Skin of body (tissue), 1 donor: ENCODE measurements at regions not wholly inside any gene's neighbourhood (a gene's known extent, or its start where the extent isn't known, plus 50 kb on each side); places are given as distances from the start of the nearest gene placed in this dataset.
"Not testable (repeated sequence)": the region's sequence is repeated elsewhere in the genome, so short reads cannot be mapped to it uniquely, and the experiment has no call there.

Experiments used
- DNase-seq: peaks from one replicate; lab custom pipeline; 2025; lab: John Stamatoyannopoulos, UW

- no peak for DNase-seq
Measured at GRCh38 chr4:79747252-79747651, 325.8 kb downstream of the ANTXR2 start.

- no peak for DNase-seq
Measured at GRCh38 chr4:79743014-79743413, 330.0 kb downstream of the ANTXR2 start.

DNA sequence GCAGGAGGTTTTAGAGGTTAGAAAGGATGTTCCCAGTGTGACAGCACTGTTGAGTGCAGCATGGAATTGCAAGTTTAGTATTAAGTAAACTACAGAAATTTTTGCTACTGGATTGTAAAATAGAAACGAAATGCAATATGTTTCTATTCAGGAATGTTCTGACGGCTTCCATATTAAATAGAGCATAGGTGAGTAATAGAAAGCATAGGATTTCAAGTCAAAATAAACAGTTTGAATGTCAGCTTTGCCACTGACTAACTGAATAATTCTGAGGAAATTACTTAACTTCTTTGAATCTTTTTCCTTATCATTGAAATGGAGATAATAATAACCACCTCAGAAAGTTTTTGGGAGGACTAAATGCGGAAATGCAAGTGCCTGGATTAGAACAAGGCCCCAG lies 331.9 kb upstream of the GK2 start:
- no peak for DNase-seq

- no peak for DNase-seq
Measured at GRCh38 chr4:79723507-79723906, 315.5 kb upstream of the GK2 start.

DNA sequence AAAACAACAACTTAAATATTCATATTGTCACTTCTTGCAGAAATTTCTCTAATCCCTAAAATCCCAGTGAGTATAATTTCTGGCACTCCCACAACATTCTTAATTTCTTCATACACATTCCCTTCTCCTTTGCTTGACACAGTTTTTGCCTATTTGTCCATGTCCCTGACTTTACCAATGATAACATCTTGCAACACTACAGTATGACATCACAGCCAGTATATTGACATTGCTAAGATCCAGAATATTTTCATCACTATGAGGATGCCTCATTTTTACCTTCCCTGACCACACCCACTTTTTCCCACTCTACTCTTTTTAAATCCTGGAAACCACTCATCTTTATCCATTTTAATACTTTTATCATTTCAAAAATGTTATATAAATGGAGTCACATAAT lies 292.3 kb upstream of the GK2 start:
- DNase-seq, result no peak

GRCh38 chr4:79697444-79697843 lies 289.4 kb upstream of the GK2 start:
- DNase-seq, result no peak

- DNase-seq, result not testable (repeated sequence)
Measured at GRCh38 chr4:79696534-79696933, 288.5 kb upstream of the GK2 start.

- DNase-seq, result no peak
Measured at GRCh38 chr4:79695848-79696247, 287.8 kb upstream of the GK2 start.

DNA sequence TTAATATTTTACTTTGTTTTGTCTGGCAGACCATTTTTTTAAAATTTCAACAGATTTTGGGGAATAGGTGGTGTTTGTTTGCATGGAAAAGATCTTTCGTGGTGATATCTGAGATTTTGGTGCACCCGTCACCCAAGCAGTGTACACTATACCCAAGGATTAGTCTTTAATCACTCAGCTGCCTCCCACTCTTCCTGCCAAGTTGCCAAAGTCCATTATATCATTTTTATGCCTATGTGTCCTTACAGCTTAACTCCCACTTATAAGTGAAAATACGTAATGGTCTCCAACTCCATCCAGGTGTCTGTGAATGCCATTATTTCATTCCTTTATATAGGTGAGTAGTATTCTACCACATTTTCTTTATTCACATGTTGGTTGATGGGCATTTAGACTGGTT lies 281.7 kb upstream of the GK2 start:
- DNase-seq, result no peak

- DNase-seq, result no peak
Measured at GRCh38 chr4:79688691-79689090, 280.7 kb upstream of the GK2 start.

GRCh38 chr4:79687006-79687405 lies 279.0 kb upstream of the GK2 start:
- DNase-seq, result no peak

GRCh38 chr4:79685542-79685941 lies 277.5 kb upstream of the GK2 start:
- DNase-seq, result no peak

DNA sequence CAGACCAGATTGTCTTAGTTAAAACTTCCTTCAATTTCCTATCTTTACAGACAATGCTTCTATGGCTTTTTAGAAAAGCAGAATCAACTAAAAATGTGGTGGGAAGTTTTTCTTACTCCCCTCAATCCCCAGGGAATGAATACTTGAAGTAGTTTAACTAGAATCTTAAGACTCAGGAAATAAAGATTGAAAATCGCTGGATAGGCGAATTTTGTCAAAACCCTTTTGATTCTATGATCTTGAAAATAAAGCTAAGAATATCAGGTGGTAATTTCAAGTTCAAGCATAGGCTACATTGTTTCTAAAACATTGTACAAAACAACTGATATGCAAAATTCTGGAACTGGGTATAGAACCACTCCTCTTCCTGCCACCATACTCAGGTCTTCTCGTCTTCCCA lies 276.5 kb upstream of the GK2 start:
- no peak for DNase-seq

GRCh38 chr4:79682801-79683530 lies 274.9 kb upstream of the GK2 start:
- DNase-seq, result no peak

- DNase-seq, result no peak
Measured at GRCh38 chr4:79682161-79682560, 274.1 kb upstream of the GK2 start.

- no peak for DNase-seq
Measured at GRCh38 chr4:79679859-79680258, 271.8 kb upstream of the GK2 start.

DNA sequence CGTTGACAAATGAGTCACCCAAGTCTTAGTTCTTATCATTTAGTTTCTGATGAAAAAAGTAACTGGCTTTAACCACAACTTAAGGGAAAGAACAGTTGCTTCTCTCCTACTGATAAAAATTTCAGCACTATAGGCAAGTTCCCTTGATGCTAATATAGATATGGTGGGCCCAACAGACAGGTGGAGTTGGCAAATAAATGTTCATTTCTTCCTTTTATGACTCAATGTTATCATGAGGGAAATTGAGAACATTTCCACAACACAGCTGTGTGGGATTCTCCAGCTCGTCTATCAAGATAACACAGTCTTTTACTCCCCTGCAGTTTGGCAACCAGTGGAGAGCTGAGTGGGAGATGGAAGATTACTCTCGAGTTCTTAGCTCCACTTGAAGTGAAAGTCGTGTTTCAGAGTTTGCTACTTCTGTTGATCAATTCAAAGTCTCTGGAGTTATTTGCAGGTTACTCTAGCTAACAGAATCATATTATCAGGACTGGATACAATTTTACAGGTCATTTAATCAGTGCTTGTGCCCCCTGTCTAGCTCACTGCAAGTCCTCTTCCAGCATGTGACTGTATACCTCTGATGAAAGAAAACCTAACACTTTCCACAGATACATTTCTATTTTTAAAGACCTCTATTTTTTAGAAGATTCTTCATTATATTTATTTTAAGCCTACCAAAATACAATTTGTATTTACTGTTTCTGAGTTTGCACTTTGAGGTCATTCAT lies 270.6 kb upstream of the GK2 start:
- no peak for DNase-seq

DNA sequence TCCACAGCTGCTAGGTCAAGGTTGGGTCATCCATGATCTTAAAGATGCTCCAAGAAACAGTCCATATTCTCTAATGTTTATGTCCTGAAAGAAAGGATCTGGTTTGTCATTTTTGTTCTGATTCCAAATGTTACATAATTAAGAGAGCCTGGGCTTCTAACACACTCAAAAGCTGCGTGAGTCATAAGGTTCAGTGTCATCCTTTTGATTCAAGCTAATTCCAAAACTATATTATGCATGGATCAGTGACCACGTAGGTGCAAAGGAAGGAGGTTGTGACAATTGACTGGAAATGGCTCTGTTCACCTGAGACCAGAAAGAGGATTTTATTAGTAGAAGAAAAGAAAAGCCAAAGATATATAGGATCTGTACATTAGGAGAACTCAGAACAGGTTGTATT lies 268.7 kb upstream of the GK2 start:
- DNase-seq, result no peak

DNA sequence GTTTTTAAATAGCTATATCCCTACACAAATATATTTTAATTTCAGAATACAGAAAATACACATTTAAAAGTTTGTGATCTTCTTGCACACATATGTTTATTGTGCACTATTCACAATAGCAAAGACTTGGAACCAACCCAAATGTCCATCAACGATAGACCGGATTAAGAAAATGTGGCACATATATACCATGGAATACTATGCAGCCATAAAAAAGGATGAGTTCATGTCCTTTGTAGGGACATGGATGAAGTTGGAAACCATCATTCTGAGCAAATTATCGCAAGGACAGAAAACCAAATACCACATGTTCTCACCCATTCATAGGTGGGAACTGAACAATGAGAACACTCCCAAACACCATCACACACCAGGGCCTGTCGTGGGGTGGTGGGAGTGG lies 266.9 kb upstream of the GK2 start:
- not testable (repeated sequence) for DNase-seq

- no peak for DNase-seq
Measured at GRCh38 chr4:79673898-79674297, 265.9 kb upstream of the GK2 start.

GRCh38 chr4:79673377-79673776 lies 265.3 kb upstream of the GK2 start:
- DNase-seq, result no peak

DNA sequence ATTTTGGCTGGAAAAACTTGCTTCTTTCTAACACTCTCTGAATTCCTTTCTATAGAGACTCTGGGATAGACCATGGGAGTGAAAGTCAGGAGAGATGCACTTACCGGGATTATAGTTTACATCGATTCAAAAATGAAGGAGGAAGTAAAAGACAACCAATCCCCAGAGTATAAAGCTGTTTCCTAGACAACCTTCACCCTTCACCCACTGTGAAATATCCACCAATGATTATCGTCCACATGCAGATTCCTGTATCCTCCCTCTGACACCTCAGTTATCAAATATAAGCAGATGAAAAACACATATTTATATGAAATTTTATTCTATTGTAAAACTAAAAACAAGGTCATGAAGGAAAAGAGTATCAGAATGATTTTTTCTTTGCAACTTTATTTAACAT lies 258.8 kb upstream of the GK2 start:
- DNase-seq, result no peak

DNA sequence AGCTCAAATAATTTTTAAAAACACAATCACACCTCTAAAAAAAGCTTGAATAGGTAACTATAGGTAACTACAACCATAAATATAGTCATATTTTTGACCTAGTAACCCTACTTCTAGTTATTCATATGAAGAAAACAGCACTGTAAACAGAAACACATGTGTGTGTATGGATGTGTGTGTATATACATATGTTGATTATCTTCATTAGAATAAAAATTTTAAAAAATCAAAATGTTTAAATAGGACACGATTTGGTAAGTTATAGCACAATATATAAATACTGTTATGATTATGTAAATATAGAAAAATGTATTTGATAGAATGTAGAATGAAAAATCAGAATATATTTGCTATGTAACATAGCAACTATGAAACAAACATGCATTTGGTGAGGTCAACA lies 258.1 kb upstream of the GK2 start:
- DNase-seq, result no peak
